HG03378 (cell line): ENCODE measurements at regions not wholly inside any gene's neighbourhood (a gene's known extent, or its start where the extent isn't known, plus 50 kb on each side); places are given as distances from the start of the nearest gene placed in this dataset.
"Not testable (repeated sequence)": the region's sequence is repeated elsewhere in the genome, so short reads cannot be mapped to it uniquely, and the experiment has no call there.

Source experiments
- ATAC-seq: cut with Tn5 transposase; IDR thresholded peaks from one replicate; pipeline ENCODE4 v1.9.1; 2021; ENCODE audit warnings: mild to moderate bottlenecking, moderate library complexity; ENCODE audit not compliant: unreplicated experiment

GRCh38 chr3:106294121-106294520, 425.3 kb upstream of the CBLB start:
- ATAC-seq: no peak

GRCh38 chr3:106296062-106296461, 427.2 kb upstream of the CBLB start:
- no peak for ATAC-seq

GRCh38 chr3:106299300-106300098, 430.7 kb upstream of the CBLB start:
- ATAC-seq: peak; percentile 71

- peak; percentile 89 for ATAC-seq
Observed at GRCh38 chr3:106302451-106303221, 433.8 kb upstream of the CBLB start.

GRCh38 chr3:106303766-106304165, 435.0 kb upstream of the CBLB start:
- no peak for ATAC-seq

GRCh38 chr3:106305127-106305526, 436.3 kb upstream of the CBLB start:
- no peak for ATAC-seq

- ATAC-seq: no peak
Observed at GRCh38 chr3:106305882-106306435, 437.1 kb upstream of the CBLB start.

GRCh38 chr3:106309274-106309673, 440.5 kb upstream of the CBLB start:
- no peak for ATAC-seq

GRCh38 chr3:106309798-106310197, 441.0 kb upstream of the CBLB start:
- not testable (repeated sequence) for ATAC-seq

- ATAC-seq: no peak
Observed at GRCh38 chr3:106317141-106318055, 448.6 kb upstream of the CBLB start.

GRCh38 chr3:106321438-106321837, 452.6 kb upstream of the CBLB start:
- not testable (repeated sequence) for ATAC-seq

GRCh38 chr3:106323586-106323985, 454.8 kb upstream of the CBLB start:
- no peak for ATAC-seq

GRCh38 chr3:106326941-106327695, 458.3 kb upstream of the CBLB start:
- ATAC-seq: no peak

GRCh38 chr3:106327696-106328025, 458.8 kb upstream of the CBLB start:
- no peak for ATAC-seq

- ATAC-seq: no peak
Observed at GRCh38 chr3:106328224-106328623, 459.4 kb upstream of the CBLB start.

GRCh38 chr3:106329521-106329920, 460.7 kb upstream of the CBLB start:
- no peak for ATAC-seq

- no peak for ATAC-seq
Observed at GRCh38 chr3:106331636-106332035, 462.8 kb upstream of the CBLB start.

- ATAC-seq: peak; percentile 45
Observed at GRCh38 chr3:106332129-106332528, 463.3 kb upstream of the CBLB start.

- peak; percentile 63 for ATAC-seq
Observed at GRCh38 chr3:106332884-106333283, 464.1 kb upstream of the CBLB start.

GRCh38 chr3:106333911-106334618, 465.3 kb upstream of the CBLB start:
- peak; percentile 62 for ATAC-seq
